SU-DHL-6 (cell line): ENCODE measurements at regions not wholly inside any gene's neighbourhood (a gene's known extent, or its start where the extent isn't known, plus 50 kb on each side); places are given as distances from the start of the nearest gene placed in this dataset.

Experiments used
- EZH2phosphoT487 ChIP-seq: fragments of 200-600 bp; sonication (generic), shearing (Covaris generic); conservative IDR thresholded peaks from 2 replicates; pipeline ENCODE4 v1.6.1; 2018; ENCODE audit warnings: mild to moderate bottlenecking, antibody characterized with exemption, low read length, moderate library complexity, mixed read lengths
- TF ChIP-seq, protein P1 (sequence below): fragments of 200-600 bp; sonication (generic); IDR thresholded peaks from one replicate; pipeline ENCODE4 v1.5.1; 2017; ENCODE audit warnings: antibody characterized with exemption, mild to moderate bottlenecking, low read length, moderate library complexity; ENCODE audit not compliant: insufficient read depth, poor library complexity, severe bottlenecking

DNA sequence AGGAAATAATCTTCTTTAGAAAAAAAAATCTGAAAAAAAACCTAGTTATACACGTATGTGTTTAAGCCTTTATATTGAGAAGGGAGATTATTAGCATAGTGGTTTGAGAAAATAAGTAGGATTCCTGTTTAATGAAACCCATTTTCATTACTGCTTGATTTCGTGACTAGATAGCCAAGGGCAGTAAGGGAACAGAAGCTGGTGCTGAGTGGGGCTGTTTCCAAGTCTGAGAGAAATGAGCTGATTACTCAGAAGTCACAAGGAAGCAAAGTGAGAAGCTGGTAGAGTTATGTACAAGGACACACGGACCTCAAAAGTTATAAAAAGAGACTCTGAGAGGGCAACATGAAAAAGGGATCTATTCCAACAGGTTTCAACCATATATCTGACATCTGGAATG, 256.5 kb downstream of the TTLL7 start:
- TF ChIP-seq, protein P1, sequence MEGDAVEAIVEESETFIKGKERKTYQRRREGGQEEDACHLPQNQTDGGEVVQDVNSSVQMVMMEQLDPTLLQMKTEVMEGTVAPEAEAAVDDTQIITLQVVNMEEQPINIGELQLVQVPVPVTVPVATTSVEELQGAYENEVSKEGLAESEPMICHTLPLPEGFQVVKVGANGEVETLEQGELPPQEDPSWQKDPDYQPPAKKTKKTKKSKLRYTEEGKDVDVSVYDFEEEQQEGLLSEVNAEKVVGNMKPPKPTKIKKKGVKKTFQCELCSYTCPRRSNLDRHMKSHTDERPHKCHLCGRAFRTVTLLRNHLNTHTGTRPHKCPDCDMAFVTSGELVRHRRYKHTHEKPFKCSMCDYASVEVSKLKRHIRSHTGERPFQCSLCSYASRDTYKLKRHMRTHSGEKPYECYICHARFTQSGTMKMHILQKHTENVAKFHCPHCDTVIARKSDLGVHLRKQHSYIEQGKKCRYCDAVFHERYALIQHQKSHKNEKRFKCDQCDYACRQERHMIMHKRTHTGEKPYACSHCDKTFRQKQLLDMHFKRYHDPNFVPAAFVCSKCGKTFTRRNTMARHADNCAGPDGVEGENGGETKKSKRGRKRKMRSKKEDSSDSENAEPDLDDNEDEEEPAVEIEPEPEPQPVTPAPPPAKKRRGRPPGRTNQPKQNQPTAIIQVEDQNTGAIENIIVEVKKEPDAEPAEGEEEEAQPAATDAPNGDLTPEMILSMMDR: no peak
- TF ChIP-seq EZH2phosphoT487: no peak
